Panc1 (cell line): ENCODE measurements at regions not wholly inside any gene's neighbourhood (a gene's known extent, or its start where the extent isn't known, plus 50 kb on each side); places are given as distances from the start of the nearest gene placed in this dataset.

ENCODE experiments used
- CTCF ChIP-seq: fragments of 450-650 bp; IDR thresholded peaks from 2 replicates; pipeline ENCODE4 v1.5.1; 2017; ENCODE audit warnings: mild to moderate bottlenecking
- POLR2AphosphoS5 ChIP-seq: IDR thresholded peaks from 2 replicates; pipeline ENCODE4 v1.6.1; 2012; ENCODE audit warnings: mild to moderate bottlenecking, low read depth, low read length, moderate library complexity
- SIN3A ChIP-seq: IDR thresholded peaks from 2 replicates; pipeline ENCODE4 v1.6.1; 2012; ENCODE audit warnings: low read depth, mild to moderate bottlenecking, low read length, moderate library complexity, borderline replicate concordance; ENCODE audit not compliant: insufficient read depth
- TCF7L2 ChIP-seq: IDR thresholded peaks from 2 replicates; pipeline ENCODE4 v1.6.1; 2011; ENCODE audit warnings: mild to moderate bottlenecking, low read depth, low read length, inconsistent platforms

DNA sequence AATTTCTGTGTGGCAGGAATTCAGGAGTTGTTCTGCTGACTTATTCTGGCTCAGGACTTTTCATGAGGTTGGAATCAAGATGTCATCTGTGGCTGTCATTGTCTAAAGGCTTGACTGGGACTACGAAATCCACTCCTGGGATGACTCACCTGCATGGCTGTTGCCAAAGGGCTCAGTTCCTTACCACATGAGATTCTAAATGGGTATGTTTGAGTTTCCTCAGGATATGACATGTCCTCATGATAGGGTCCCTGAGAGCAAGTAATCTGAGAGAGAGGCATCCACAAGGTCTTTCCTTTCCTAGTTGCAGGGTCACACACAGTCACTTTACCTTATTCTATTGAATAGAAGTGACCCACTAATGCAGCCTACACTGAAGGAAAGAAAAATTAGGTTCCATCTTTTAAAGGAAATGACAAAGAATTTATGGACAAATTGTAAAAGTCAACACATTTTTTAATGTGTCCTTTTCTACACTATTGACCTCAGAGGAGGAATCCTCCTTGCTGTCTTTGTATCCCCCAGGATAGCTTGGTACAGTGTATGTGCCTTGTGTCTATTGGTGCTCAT is 1025.0 kb upstream of the GJE1 start:
- no peak for TF ChIP-seq SIN3A
- TF ChIP-seq TCF7L2 = no peak
- no peak for TF ChIP-seq CTCF
- TF ChIP-seq POLR2AphosphoS5 = no peak
